ENCODE measurements at regions not wholly inside any gene's neighbourhood (a gene's known extent, or its start where the extent isn't known, plus 50 kb on each side); places are given as distances from the start of the nearest gene placed in this dataset.

DNA sequence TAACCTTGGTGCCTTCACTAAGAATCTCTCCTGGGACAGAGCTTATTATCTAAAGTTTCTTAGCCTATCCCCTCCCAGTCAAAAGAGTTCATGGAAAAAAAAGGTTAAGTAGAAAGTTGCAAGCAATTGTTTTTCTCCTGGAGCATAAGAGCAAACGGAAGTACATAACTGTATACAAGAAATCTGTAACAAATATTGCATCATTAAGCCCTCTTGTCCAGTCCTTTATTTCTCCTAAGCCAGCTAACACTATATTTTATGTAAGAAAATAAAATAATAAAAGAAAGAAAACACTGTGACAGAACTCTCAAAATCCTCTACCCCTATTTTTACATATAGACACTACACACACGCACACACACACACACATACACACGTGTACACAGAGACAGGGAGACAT is 255.3 kb downstream of the NAF1 start:
- TF ChIP-seq CTCF (conservative IDR thresholded peaks at IDR 0.05; ENCODE audit: low read length) (no peak), EZH2phosphoT487 (IDR thresholded peaks at IDR 0.05; ENCODE audit: borderline replicate concordance, low read depth, low read length) (no peak)
- H2AFZ ChIP-seq (ENCODE audit: low read length), result no peak overlapping the region
- H3K9me3 ChIP-seq (ENCODE audit: low read length), result no peaks in the 10 kb centered on the region
- ChIA-PET POLR2A (no interaction called here), CTCF (ENCODE audit: unreplicated experiment) (no interaction called here)
- no peak overlapping the region for H3K4me2 ChIP-seq (ENCODE audit: low read length)
- H3K36me3 ChIP-seq (ENCODE audit: insufficient read depth, low read length), result no peaks in the 10 kb centered on the region
- BruUV-seq (replicated peaks), result no TSS peak
- no peaks in the 10 kb centered on the region for H3K79me2 ChIP-seq (ENCODE audit: insufficient read depth, low read depth, low read length)
- H3K27ac ChIP-seq (ENCODE audit: low read depth, low read length, poor library complexity, severe bottlenecking), result no peak overlapping the region
- intact Hi-C loops (cut with micrococcal nuclease; ENCODE audit: unreplicated experiment), result no loop called here
- H4K20me1 ChIP-seq (ENCODE audit: insufficient read depth, low read length), result no peaks in the 10 kb centered on the region
- no peak overlapping the region for H3K4me3 ChIP-seq (ENCODE audit: low read depth, low read length, poor library complexity, severe bottlenecking)
- no peak for DNase-seq (ENCODE audit: low spot score)
- H3K4me1 ChIP-seq (ENCODE audit: insufficient read depth, low read length, poor library complexity, severe bottlenecking), result no peaks in the 10 kb centered on the region
- no peaks in the 10 kb centered on the region for H3K9me2 ChIP-seq (ENCODE audit: insufficient read depth, low read length)

GRCh38 chr4:162909952-162910351 is 256.7 kb downstream of the NAF1 start:
- Histone ChIP-seq H3K27ac (ENCODE audit: low read depth, low read length, poor library complexity, severe bottlenecking) (no peak overlapping the region), H3K9me2 (ENCODE audit: insufficient read depth, low read length) (no peaks in the 10 kb centered on the region), H3K4me2 (ENCODE audit: low read length) (no peak overlapping the region), H3K79me2 (ENCODE audit: insufficient read depth, low read depth, low read length) (no peaks in the 10 kb centered on the region), H3K4me1 (ENCODE audit: insufficient read depth, low read length, poor library complexity, severe bottlenecking) (no peaks in the 10 kb centered on the region), H4K20me1 (ENCODE audit: insufficient read depth, low read length) (no peaks in the 10 kb centered on the region), H3K36me3 (ENCODE audit: insufficient read depth, low read length) (no peaks in the 10 kb centered on the region), H3K4me3 (ENCODE audit: low read depth, low read length, poor library complexity, severe bottlenecking) (no peak overlapping the region), H3K9me3 (ENCODE audit: low read length) (no peaks in the 10 kb centered on the region), H2AFZ (ENCODE audit: low read length) (no peak overlapping the region)
- BruUV-seq (replicated peaks), result no TSS peak
- DNase-seq (ENCODE audit: low spot score), result no peak
- ChIA-PET CTCF (ENCODE audit: unreplicated experiment) (no interaction called here), POLR2A (interaction anchor here (0.6 to 0.7 kb wide), 4 partner anchors 12 to 571 kb away, joined by 3 to 4 read pairs (median 3); no protein-coding TSS in a partner anchor)
- no peak for TF ChIP-seq CTCF (conservative IDR thresholded peaks at IDR 0.05; ENCODE audit: low read length)
- TF ChIP-seq EZH2phosphoT487 (IDR thresholded peaks at IDR 0.05; ENCODE audit: borderline replicate concordance, low read depth, low read length), result no peak
- intact Hi-C loops (cut with micrococcal nuclease; ENCODE audit: unreplicated experiment), result no loop called here

DNA sequence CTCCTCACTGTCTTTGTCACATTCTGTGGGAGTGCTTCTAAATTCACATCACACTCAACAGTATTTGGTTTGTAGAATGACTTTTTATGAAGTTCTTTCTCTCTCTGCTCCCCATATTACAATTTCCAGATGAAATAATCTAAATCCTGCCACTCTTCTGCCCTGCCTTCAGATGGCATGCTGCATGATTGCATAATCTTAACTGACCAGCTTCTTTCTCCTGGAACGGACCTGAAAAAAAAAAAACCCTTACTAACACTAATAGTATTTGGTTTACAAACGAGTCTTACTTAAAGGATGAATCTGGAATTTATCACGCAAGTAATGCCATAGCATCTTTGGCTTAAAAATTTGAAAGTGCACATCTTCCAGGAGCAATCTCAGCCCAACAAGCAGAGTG is 272.3 kb downstream of the NAF1 start:
- ChIA-PET POLR2A (interaction anchor here (0.6 kb wide), 2 partner anchors 578 to 583 kb away, joined by 3 read pairs; no protein-coding TSS in a partner anchor), CTCF (ENCODE audit: unreplicated experiment) (no interaction called here)
- no peak overlapping the region for H3K4me3 ChIP-seq (ENCODE audit: low read depth, low read length, poor library complexity, severe bottlenecking)
- TF ChIP-seq EZH2phosphoT487 (IDR thresholded peaks at IDR 0.05; ENCODE audit: borderline replicate concordance, low read depth, low read length) (no peak), CTCF (conservative IDR thresholded peaks at IDR 0.05; ENCODE audit: low read length) (no peak)
- no peak for DNase-seq (ENCODE audit: low spot score)
- no peaks in the 10 kb centered on the region for H3K36me3 ChIP-seq (ENCODE audit: insufficient read depth, low read length)
- H3K4me2 ChIP-seq (ENCODE audit: low read length), result no peak overlapping the region
- no peaks in the 10 kb centered on the region for H3K9me3 ChIP-seq (ENCODE audit: low read length)
- peaks cover 14% of the 10 kb centered on the region for H3K4me1 ChIP-seq (ENCODE audit: insufficient read depth, low read length, poor library complexity, severe bottlenecking)
- H3K9me2 ChIP-seq (ENCODE audit: insufficient read depth, low read length), result no peaks in the 10 kb centered on the region
- intact Hi-C loops (cut with micrococcal nuclease; ENCODE audit: unreplicated experiment), result no loop called here
- no peak overlapping the region for H2AFZ ChIP-seq (ENCODE audit: low read length)
- no peak overlapping the region for H3K27ac ChIP-seq (ENCODE audit: low read depth, low read length, poor library complexity, severe bottlenecking)
- no peaks in the 10 kb centered on the region for H3K79me2 ChIP-seq (ENCODE audit: insufficient read depth, low read depth, low read length)
- no TSS peak for BruUV-seq (replicated peaks)
- no peaks in the 10 kb centered on the region for H4K20me1 ChIP-seq (ENCODE audit: insufficient read depth, low read length)
